ENCODE measurements at regions not wholly inside any gene's neighbourhood (a gene's known extent, or its start where the extent isn't known, plus 50 kb on each side); places are given as distances from the start of the nearest gene placed in this dataset.

- WGBS, 2 experiments (ENCODE audit: extremely low coverage in 1 of 2, insufficient coverage in 1 of 2, insufficient read length in 1 of 2, insufficient replicate concordance in 2 of 2, low coverage in 1 of 2, low lambda C conversion rate in 2 of 2, missing lambda C conversion rate in 1 of 2), result 97% methylated on average over 2 of the region's 2 CpGs; no CpG with 5 or more reads in 1 of the 2 experiments
- Histone ChIP-seq H3K14ac (ENCODE audit: insufficient read length) (no peak overlapping the region), H3K36me3 (ENCODE audit: control insufficient read depth in 2 of 4, insufficient read depth in 4 of 4, low read length in 3 of 4) (no peaks in the 10 kb centered on the region), H4K20me1 (replicated peaks in 1 of 2; ENCODE audit: control insufficient read depth in 1 of 2, insufficient read depth in 2 of 2, low read length in 2 of 2) (no peaks in the 10 kb centered on the region), H3K9me3 (ENCODE audit: insufficient read depth in 2 of 2, low read depth in 1 of 2, low read length in 1 of 2) (no peaks in the 10 kb centered on the region), H3K56ac (replicated peaks; ENCODE audit: insufficient read length, low read depth, low read length) (no peak overlapping the region), H3K27ac (ENCODE audit: low read depth, low read length) (no peak overlapping the region), H3K79me1 (ENCODE audit: low read depth, low read length) (no peaks in the 10 kb centered on the region), H3K4me1 (replicated peaks in 1 of 4; ENCODE audit: control insufficient read depth in 3 of 4, insufficient read depth in 4 of 4, low read length in 3 of 4) (no peaks in the 10 kb centered on the region), H4K91ac (replicated peaks; ENCODE audit: insufficient read length, low read length) (no peak overlapping the region), H2BK15ac (ENCODE audit: low read length) (no peak overlapping the region), H2AK5ac (ENCODE audit: low read depth, low read length) (no peak overlapping the region), H3K79me2 (ENCODE audit: control insufficient read depth in 1 of 2, insufficient read depth in 2 of 2, low read length in 2 of 2) (no peaks in the 10 kb centered on the region), H3K4me3 (ENCODE audit: extremely low read depth in 1 of 4, insufficient read depth in 2 of 4, low read depth in 3 of 4, low read length in 4 of 4) (no peak overlapping the region), H3K23ac (ENCODE audit: insufficient read length) (no peak overlapping the region), H2BK5ac (ENCODE audit: low read depth, low read length) (no peak overlapping the region), H3K23me2 (ENCODE audit: low read depth, low read length) (no peaks in the 10 kb centered on the region), H2BK20ac (ENCODE audit: low read length) (no peak overlapping the region), H2AFZ (ENCODE audit: low read length) (no peak overlapping the region), H3K9ac (replicated peaks in 1 of 4; ENCODE audit: extremely low read depth in 1 of 4, low read depth in 3 of 4, low read length in 3 of 4) (no peak overlapping the region), H4K8ac (ENCODE audit: extremely low read depth, insufficient read depth, low read length) (no peak overlapping the region), H3K18ac (ENCODE audit: extremely low read depth, low read length) (no peak overlapping the region), H3K4ac (replicated peaks; ENCODE audit: insufficient read length, low read depth, low read length) (no peak overlapping the region), H3K4me2 (ENCODE audit: insufficient read depth in 1 of 2, low read depth in 2 of 2, low read length in 2 of 2) (no peak overlapping the region), H4K5ac (ENCODE audit: insufficient read length, low read depth, low read length) (no peak overlapping the region), H2BK120ac (replicated peaks; ENCODE audit: low read depth, low read length) (no peak overlapping the region), H3K27me3 (replicated peaks in 1 of 4; ENCODE audit: control insufficient read depth in 3 of 4, extremely low read depth in 1 of 4, insufficient read depth in 3 of 4, low read length in 3 of 4) (no peaks in the 10 kb centered on the region), H2BK12ac (ENCODE audit: low read depth, low read length) (no peak overlapping the region)
- no peak for TF ChIP-seq KDM1A (IDR thresholded peaks at IDR 0.05; ENCODE audit: borderline replicate concordance, low read length)
- TF ChIP-seq CHD2 (IDR thresholded peaks at IDR 0.05; ENCODE audit: low read length), result no peak
- no peak for TF ChIP-seq CREB1 (IDR thresholded peaks at IDR 0.05)
- no peak for TF ChIP-seq SUZ12 (IDR thresholded peaks at IDR 0.05; ENCODE audit: low read length)
- TF ChIP-seq MAX (IDR thresholded peaks at IDR 0.05), result no peak
- no peak for TF ChIP-seq E2F6 (IDR thresholded peaks at IDR 0.05)
- TF ChIP-seq CEBPB (IDR thresholded peaks at IDR 0.05; ENCODE audit: low read depth, low read length), result no peak
- TF ChIP-seq MAFK (IDR thresholded peaks at IDR 0.05; ENCODE audit: low read depth, low read length), result no peak
- TF ChIP-seq SP2 (IDR thresholded peaks at IDR 0.05; ENCODE audit: low read length), result no peak
- no peak for TF ChIP-seq KDM4A (IDR thresholded peaks at IDR 0.05; ENCODE audit: low read depth, low read length, severe bottlenecking)
- CTCF ChIA-PET (ENCODE audit: partially characterized antibody), result no interaction called here
- POLR2A ChIA-PET (ENCODE audit: partially characterized antibody), result no interaction called here
- no peak for DNase-seq (ENCODE audit: low read depth in 1 of 2, low spot score in 2 of 2)
- FAIRE-seq, result no peak
These were observed 336.0 kb upstream of the PCDH15 start for GRCh38 chr10:55137063-55137462.

Data from H1 (cell line).